GM12891 (cell line): ENCODE measurements at regions not wholly inside any gene's neighbourhood (a gene's known extent, or its start where the extent isn't known, plus 50 kb on each side); places are given as distances from the start of the nearest gene placed in this dataset.

ENCODE experiments used
- POLR2A ChIP-seq: IDR thresholded peaks from 2 replicates; pipeline ENCODE4 v1.6.1; 2011; ENCODE audit warnings: low read depth, low read length, control low read depth
- POLR2AphosphoS5 ChIP-seq: IDR thresholded peaks from 2 replicates; pipeline ENCODE4 v1.6.1; 2011; ENCODE audit warnings: low read depth, low read length, control low read depth
- SPI1 ChIP-seq: IDR thresholded peaks from 2 replicates; pipeline ENCODE4 v1.6.1; 2011; ENCODE audit warnings: low read depth, low read length, control low read depth
- TAF1 ChIP-seq: IDR thresholded peaks from 2 replicates; pipeline ENCODE4 v1.6.1; 2011; ENCODE audit warnings: low read depth, low read length, control low read depth

GRCh38 chrX:124269881-124270280 is 62.6 kb upstream of the TEX13D start:
- TF ChIP-seq TAF1 = no peak
- no peak for TF ChIP-seq SPI1
- no peak for TF ChIP-seq POLR2A
- no peak for TF ChIP-seq POLR2AphosphoS5
